ENCODE measurements at regions not wholly inside any gene's neighbourhood (a gene's known extent, or its start where the extent isn't known, plus 50 kb on each side); places are given as distances from the start of the nearest gene placed in this dataset.

- in situ Hi-C loops (cut with MboI; ENCODE audit: low sequenced_read_pairs) = no loop called here
Measured at GRCh38 chr4:19728773-19729172, 522.9 kb upstream of the SLIT2 start.

- in situ Hi-C loops (cut with MboI; ENCODE audit: low sequenced_read_pairs) = no loop called here
Measured at GRCh38 chr4:19727141-19727540, 524.6 kb upstream of the SLIT2 start.

- in situ Hi-C loops (cut with MboI; ENCODE audit: low sequenced_read_pairs) = no loop called here
Measured at GRCh38 chr4:19725130-19725529, 526.6 kb upstream of the SLIT2 start.

GRCh38 chr4:19722404-19722803 is 529.3 kb upstream of the SLIT2 start:
- in situ Hi-C loops (cut with MboI; ENCODE audit: low sequenced_read_pairs) = no loop called here

GRCh38 chr4:19721587-19721986 is 530.1 kb upstream of the SLIT2 start:
- in situ Hi-C loops (cut with MboI; ENCODE audit: low sequenced_read_pairs) = no loop called here

- in situ Hi-C loops (cut with MboI; ENCODE audit: low sequenced_read_pairs) = no loop called here
Measured at GRCh38 chr4:19720610-19721009, 531.1 kb upstream of the SLIT2 start.

DNA sequence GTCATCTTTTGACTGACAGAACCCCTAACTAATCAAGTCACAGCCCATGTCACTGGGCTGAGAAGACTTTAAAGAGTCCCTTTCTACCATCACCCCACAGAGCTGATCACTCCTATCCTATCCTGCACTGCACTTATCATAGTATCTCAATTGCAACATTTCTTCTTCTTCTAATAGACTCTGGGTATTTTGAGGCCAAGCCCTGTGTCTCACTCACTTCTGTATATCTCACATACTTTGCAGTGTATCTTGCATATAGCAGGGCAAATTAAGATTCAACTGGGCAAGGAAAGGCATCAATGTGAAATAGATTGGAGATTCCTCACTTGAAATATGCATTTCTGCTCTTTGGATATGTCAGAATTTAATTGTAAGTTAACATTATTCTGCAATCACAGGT is 531.5 kb upstream of the SLIT2 start:
- in situ Hi-C loops (cut with MboI; ENCODE audit: low sequenced_read_pairs) = no loop called here

DNA sequence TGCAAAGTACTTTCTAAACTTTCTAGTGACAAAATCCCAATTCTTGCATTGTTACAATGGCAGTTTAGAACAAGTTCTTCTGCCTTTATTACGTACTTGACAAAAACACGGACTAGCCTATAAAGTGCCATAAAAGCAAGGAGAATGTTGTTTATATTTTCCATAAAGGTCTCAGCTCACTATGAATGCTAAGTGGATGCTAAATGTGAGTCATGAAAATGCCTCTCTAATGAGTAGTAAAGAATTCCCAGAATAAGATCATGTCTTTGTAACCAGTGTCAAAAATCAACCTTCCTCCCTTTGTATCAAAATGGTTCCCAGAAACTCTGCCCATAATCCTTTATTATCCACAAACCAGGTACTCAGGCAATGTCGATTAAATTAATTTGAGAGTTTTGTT is 539.8 kb upstream of the SLIT2 start:
- in situ Hi-C loops (cut with MboI; ENCODE audit: low sequenced_read_pairs) = no loop called here

- in situ Hi-C loops (cut with MboI; ENCODE audit: low sequenced_read_pairs) = no loop called here
Measured at GRCh38 chr4:19707876-19708275, 543.8 kb upstream of the SLIT2 start.

DNA sequence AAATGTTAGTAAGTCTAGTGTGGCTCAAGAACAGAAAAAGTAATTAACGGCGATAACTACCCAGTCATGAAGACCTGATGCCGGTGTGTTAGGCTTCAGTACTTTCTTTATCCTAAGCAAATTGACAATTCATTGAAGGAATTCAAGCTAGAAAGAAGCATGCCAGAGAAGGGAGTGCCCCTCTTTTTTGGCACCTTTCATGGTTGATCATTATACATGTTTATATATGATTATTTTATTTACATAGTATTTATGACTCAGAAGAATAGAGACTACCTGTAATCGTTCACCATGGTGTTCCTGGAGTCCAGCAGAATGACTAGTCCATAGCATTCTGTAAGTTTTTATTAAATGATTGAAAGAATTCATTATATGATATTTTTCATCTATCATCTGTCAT is 548.3 kb upstream of the SLIT2 start:
- in situ Hi-C loops (cut with MboI; ENCODE audit: low sequenced_read_pairs) = no loop called here

- in situ Hi-C loops (cut with MboI; ENCODE audit: low sequenced_read_pairs) = no loop called here
Measured at GRCh38 chr4:19700992-19701391, 550.7 kb upstream of the SLIT2 start.

GRCh38 chr4:19698961-19699360 is 552.7 kb upstream of the SLIT2 start:
- in situ Hi-C loops (cut with MboI; ENCODE audit: low sequenced_read_pairs) = no loop called here

DNA sequence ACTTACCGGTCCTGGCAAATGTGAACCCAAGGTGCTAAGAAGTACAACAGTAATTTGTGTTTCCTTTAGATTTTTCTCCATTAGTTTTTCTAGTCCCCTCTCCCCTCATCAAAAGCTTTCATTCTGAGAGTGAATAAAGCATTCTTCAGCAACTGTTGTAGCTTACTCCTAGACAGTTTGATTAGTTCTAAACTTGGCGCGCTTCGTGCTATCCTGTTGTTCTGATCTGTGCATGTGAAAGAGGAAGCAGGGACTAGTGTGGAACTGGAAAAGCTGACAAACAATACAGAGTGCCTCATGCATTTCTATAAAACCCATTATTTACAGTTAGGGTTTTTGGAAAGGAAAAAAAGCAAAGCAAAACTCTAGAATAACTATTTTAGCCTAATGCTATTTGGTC is 556.9 kb upstream of the SLIT2 start:
- in situ Hi-C loops (cut with MboI; ENCODE audit: low sequenced_read_pairs) = no loop called here

DNA sequence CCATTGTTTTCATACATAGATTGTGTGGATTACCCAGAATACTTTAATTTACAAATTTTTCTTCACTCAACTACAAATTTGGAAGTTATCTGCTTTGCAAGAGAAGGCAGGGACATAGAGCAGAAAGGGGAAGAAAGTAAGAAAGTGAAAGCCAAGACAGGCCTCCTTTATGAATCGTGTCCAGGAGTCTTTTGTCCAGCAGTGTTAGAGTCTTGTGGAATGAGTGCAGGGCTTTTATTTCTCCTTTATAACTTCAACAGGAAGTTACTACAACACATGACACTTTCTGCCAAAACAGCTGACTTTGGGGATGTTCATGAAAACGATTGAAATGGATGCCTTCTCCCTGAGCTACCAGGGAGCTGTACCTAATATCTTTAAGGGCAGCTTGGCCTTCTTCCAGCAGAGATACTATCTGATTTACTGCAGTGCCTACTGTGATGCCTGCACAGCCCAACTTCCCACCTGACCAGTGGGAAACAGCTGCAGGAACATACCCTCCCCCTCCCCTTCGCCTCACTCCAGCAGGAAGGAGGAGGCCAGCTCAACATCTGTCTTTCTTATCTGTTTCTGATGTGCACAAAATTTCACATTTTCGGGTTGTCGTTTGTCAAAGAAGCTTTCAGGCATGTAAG is 557.7 kb upstream of the SLIT2 start:
- in situ Hi-C loops (cut with MboI; ENCODE audit: low sequenced_read_pairs) = no loop called here

DNA sequence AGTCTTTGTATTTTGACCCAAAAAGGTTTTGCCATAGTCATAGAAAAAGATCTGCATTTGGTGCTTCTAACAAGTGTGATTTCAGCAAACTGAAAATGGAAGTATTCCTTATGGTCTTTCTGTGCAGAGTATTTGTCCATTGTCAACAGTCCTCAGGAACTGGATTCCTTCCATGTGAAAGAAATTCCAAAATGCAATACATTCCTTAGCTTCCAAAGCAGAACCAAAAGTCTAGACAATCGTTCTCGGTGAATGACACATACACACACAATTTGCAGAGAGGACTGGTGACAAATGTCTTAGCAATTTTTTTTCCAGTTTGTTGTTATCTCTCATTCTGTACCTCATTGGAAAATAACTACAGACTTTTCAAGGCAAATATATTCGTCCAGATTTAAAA is 562.2 kb upstream of the SLIT2 start:
- in situ Hi-C loops (cut with MboI; ENCODE audit: low sequenced_read_pairs) = no loop called here

DNA sequence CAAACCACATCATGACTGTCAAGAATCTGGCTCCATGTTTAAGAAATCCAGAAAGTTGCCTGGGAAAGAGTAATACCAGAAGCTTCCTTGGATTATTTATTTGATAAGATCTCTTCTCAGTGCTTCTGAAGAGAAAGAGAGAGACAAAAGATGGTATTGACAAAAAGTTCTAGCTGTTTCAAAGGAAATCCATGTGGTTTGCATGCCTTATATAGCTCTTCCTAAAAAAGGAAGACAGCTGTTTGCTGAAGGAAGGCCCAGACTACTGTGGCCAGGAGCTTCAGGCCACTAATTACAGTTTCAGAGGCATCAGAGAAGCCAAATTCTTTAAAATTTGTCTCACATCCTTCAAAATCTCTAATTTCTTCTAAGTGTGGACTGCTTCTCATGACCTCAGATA is 565.2 kb upstream of the SLIT2 start:
- in situ Hi-C loops (cut with MboI; ENCODE audit: low sequenced_read_pairs) = no loop called here

DNA sequence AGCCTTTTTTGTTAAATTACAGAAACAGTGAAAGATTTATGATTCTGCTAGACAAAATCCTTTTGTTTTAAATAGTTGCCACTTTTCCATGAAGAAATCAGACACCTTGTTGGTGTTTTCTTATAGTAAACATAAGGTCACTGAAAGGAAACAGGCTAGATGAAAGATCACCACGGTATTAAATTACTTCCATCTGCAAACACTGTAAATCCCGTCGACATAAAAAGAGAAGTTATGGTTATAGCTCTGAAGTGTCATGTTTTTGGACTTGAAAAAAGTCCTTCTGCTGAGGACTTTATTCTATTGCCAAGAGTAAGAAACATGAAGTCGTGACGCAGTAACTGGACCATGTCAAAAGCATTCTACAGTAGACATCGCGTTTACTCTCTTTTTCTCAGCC is 567.6 kb upstream of the SLIT2 start:
- in situ Hi-C loops (cut with MboI; ENCODE audit: low sequenced_read_pairs) = no loop called here

DNA sequence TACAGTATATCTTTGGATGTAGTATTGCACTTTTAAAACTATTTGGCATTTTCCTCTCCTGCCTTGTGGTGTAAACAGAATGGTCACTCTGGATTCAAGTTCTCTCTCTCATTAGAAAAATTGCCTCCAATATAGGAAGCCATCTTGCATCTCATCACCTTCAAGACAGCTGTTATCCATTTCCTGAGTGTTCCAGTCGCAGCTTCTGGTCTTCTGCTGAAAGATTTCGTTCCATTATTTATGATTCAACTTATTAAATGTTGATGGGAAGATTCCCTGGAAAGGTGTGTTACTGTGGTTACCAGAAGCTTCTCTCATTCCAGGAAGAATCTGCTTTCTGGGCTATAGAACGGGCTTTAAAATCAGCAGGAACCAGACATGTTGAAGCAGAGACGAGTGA is 568.3 kb upstream of the SLIT2 start:
- in situ Hi-C loops (cut with MboI; ENCODE audit: low sequenced_read_pairs) = no loop called here

- in situ Hi-C loops (cut with MboI; ENCODE audit: low sequenced_read_pairs) = no loop called here
Measured at GRCh38 chr4:19677211-19677610, 574.5 kb upstream of the SLIT2 start.

DNA sequence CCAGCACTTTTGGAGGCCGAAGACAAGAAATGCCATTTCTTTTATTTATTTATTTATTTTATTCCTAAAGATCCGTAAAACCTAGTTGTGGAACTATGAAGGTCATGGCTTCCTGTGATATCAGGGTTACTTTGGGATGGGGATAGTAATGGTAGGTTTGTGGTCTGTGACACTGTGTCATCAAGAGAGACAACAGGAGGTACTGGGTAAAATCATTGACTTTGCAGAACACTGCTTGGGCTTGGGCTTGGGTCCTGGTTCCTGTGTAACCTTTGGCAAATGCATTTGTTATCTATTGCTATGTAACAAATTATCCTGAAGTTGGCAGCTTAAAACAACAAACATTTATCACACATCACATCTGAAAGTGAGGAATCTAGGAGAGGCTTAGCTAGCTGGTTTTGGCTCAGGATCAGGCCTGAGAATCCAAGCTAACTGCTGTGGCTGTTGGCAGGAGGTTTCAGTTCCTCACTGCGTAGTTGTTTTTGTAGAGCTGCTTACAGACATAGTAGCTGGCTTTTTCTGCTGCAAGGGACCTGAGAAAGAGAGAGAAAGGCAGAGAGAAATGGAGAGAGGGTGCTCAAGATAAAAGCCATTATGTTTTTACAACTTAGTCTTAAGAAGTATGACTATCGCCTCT is 576.4 kb upstream of the SLIT2 start:
- in situ Hi-C loops (cut with MboI; ENCODE audit: low sequenced_read_pairs) = no loop called here

GRCh38 chr4:19659101-19659500 is 592.6 kb upstream of the SLIT2 start:
- in situ Hi-C loops (cut with MboI; ENCODE audit: low sequenced_read_pairs) = no loop called here

DNA sequence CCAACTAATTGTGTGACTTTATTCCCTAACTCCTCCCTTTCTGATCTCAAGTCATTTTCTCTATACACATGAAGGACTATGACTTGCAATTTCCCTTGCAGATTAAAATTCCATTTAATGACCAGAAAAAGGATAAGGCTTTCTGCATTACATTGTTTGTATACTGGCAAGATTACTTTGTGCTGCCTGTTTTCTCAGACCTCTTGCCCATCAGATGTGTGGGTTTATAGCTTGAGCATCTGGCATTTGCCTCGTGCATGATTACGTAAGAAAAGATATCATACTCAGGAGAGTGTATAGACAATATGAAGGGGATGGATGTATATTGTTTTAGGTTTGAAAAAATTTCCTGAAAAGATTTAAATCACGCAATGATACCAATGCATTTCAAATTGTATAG is 593.8 kb upstream of the SLIT2 start:
- in situ Hi-C loops (cut with MboI; ENCODE audit: low sequenced_read_pairs) = no loop called here

DNA sequence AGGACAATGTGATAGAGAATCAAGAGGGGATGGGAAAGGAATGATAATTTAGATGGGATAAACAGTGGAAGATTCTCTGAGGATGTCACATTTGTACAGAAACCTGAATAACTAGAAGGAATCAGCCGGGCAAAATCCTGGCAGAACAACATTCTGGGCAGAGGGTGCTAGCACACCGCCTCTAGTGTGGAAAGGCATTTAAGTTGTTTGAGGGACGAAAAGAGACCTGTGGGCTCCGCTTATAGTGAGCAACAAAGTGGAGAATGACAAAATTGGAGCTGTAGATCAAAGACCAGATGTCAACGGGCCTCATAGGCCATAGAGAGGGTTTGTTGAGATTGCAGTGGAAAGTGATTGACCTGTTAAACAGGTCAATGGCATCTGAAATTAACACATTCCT is 596.0 kb upstream of the SLIT2 start:
- in situ Hi-C loops (cut with MboI; ENCODE audit: low sequenced_read_pairs) = no loop called here

All from HL-60/S4 treated with retinoic acid at 250 ng/mL for 4 days and 3 days (cell line).